OCI-LY3 (cell line): ENCODE measurements at regions not wholly inside any gene's neighbourhood (a gene's known extent, or its start where the extent isn't known, plus 50 kb on each side); places are given as distances from the start of the nearest gene placed in this dataset.

Source experiments
- EZH2phosphoT487 ChIP-seq: fragments of 200-600 bp; shearing (Covaris generic); IDR thresholded peaks from 2 replicates; pipeline ENCODE4 v1.6.1; 2018; ENCODE audit warnings: antibody characterized with exemption, mixed run types, low read depth
- TF ChIP-seq, protein P1 (sequence below): fragments of 200-600, 300-600 bp; sonication (generic); IDR thresholded peaks from 2 replicates; pipeline ENCODE4 v1.5.1; 2014; ENCODE audit warnings: antibody characterized with exemption, low read length, low read depth

DNA sequence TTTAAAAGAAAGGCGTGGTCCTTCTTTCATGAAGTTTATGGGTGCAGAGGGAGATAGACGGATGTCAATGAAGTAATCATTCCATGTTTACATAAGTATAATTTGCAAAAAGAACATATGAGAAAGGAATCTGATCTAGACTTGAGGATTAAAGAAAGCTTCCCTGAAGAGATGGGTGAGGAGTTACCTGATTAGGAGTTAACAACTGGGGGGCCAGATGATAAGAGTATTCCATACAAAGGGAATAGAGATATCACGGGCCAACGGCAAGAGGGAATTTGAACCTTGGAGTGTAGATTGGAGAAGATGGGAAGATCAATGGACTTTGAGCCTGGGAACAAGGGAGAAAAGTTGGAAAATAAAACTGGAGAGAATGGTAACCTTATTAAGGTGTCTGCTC, 1959.9 kb upstream of the WWC1 start:
- no peak for TF ChIP-seq EZH2phosphoT487
- TF ChIP-seq, protein P1, sequence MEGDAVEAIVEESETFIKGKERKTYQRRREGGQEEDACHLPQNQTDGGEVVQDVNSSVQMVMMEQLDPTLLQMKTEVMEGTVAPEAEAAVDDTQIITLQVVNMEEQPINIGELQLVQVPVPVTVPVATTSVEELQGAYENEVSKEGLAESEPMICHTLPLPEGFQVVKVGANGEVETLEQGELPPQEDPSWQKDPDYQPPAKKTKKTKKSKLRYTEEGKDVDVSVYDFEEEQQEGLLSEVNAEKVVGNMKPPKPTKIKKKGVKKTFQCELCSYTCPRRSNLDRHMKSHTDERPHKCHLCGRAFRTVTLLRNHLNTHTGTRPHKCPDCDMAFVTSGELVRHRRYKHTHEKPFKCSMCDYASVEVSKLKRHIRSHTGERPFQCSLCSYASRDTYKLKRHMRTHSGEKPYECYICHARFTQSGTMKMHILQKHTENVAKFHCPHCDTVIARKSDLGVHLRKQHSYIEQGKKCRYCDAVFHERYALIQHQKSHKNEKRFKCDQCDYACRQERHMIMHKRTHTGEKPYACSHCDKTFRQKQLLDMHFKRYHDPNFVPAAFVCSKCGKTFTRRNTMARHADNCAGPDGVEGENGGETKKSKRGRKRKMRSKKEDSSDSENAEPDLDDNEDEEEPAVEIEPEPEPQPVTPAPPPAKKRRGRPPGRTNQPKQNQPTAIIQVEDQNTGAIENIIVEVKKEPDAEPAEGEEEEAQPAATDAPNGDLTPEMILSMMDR = no peak
